ENCODE measurements at regions not wholly inside any gene's neighbourhood (a gene's known extent, or its start where the extent isn't known, plus 50 kb on each side); places are given as distances from the start of the nearest gene placed in this dataset.

GRCh38 chr12:124686370-124687173 is 119.2 kb upstream of the NCOR2 start:
- DNase-seq: no peak

GRCh38 chr12:124685689-124686369 is 118.4 kb upstream of the NCOR2 start:
- no peak for DNase-seq

- DNase-seq: no peak
Observed at GRCh38 chr12:124684971-124685688, 117.7 kb upstream of the NCOR2 start.

GRCh38 chr12:124684496-124684895 is 117.1 kb upstream of the NCOR2 start:
- DNase-seq: no peak

GRCh38 chr12:124683152-124684124 is 116.0 kb upstream of the NCOR2 start:
- no peak for DNase-seq

GRCh38 chr12:124682425-124683151 is 115.2 kb upstream of the NCOR2 start:
- no peak for DNase-seq

- no peak for DNase-seq
Observed at GRCh38 chr12:124681779-124682391, 114.5 kb upstream of the NCOR2 start.

- DNase-seq: peak; percentile 78
Observed at GRCh38 chr12:124680863-124681778, 113.7 kb upstream of the NCOR2 start.

GRCh38 chr12:124679533-124680371 is 112.3 kb upstream of the NCOR2 start:
- DNase-seq: no peak

- DNase-seq: no peak
Observed at GRCh38 chr12:124679047-124679446, 111.6 kb upstream of the NCOR2 start.

- DNase-seq: no peak
Observed at GRCh38 chr12:124678421-124678893, 111.0 kb upstream of the NCOR2 start.

- DNase-seq: no peak
Observed at GRCh38 chr12:124677552-124678356, 110.3 kb upstream of the NCOR2 start.

- no peak for DNase-seq
Observed at GRCh38 chr12:124676714-124677462, 109.5 kb upstream of the NCOR2 start.

- DNase-seq: no peak
Observed at GRCh38 chr12:124675881-124676713, 108.7 kb upstream of the NCOR2 start.

GRCh38 chr12:124674937-124675336 is 107.5 kb upstream of the NCOR2 start:
- no peak for DNase-seq
